ENCODE measurements at regions not wholly inside any gene's neighbourhood (a gene's known extent, or its start where the extent isn't known, plus 50 kb on each side); places are given as distances from the start of the nearest gene placed in this dataset.
A peak's percentile ranks its signal among the peaks of the same experiment; 100 is the strongest.

GRCh38 chr5:119743927-119744326 lies 114.6 kb downstream of the FAM170A start:
- no peaks in the 10 kb centered on the region for H3K27me3 ChIP-seq (ENCODE audit: insufficient read depth, low read length)
- no peak overlapping the region for H3K4me2 ChIP-seq (ENCODE audit: insufficient read depth, low read length)
- no peak overlapping the region for H3K4me3 ChIP-seq (ENCODE audit: insufficient read depth, low read length)
- peak; percentile 47 for TF ChIP-seq CTCF (IDR thresholded peaks at IDR 0.05; ENCODE audit: extremely low read depth, low read depth, low read length)
- no peaks in the 10 kb centered on the region for H3K79me2 ChIP-seq (ENCODE audit: insufficient read depth, low read length)
- H3K4me1 ChIP-seq (ENCODE audit: insufficient read depth, low read length): no peaks in the 10 kb centered on the region
- H3K36me3 ChIP-seq (ENCODE audit: insufficient read depth, low read length): no peaks in the 10 kb centered on the region
- DNase-seq (ENCODE audit: insufficient read length, low spot score, missing footprints): no peak
- H3K9me3 ChIP-seq (ENCODE audit: low read depth, low read length): no peaks in the 10 kb centered on the region
- H2AFZ ChIP-seq (ENCODE audit: low read length): no peak overlapping the region
- no peaks in the 10 kb centered on the region for H4K20me1 ChIP-seq (ENCODE audit: insufficient read depth, low read length)
- no peak overlapping the region for H3K27ac ChIP-seq (ENCODE audit: low read depth, low read length)

- Histone ChIP-seq H2AFZ (ENCODE audit: low read length) (no peak overlapping the region), H3K27me3 (ENCODE audit: insufficient read depth, low read length) (no peaks in the 10 kb centered on the region), H3K9me3 (ENCODE audit: low read depth, low read length) (no peaks in the 10 kb centered on the region)
Measured at GRCh38 chr5:119745976-119746375, 116.6 kb downstream of the FAM170A start.

GRCh38 chr5:119746984-119747383 lies 117.6 kb downstream of the FAM170A start:
- Histone ChIP-seq H3K4me1 (ENCODE audit: insufficient read depth, low read length) (no peaks in the 10 kb centered on the region), H4K20me1 (ENCODE audit: insufficient read depth, low read length) (no peaks in the 10 kb centered on the region), H3K4me3 (ENCODE audit: insufficient read depth, low read length) (no peak overlapping the region), H2AFZ (ENCODE audit: low read length) (no peak overlapping the region), H3K9me3 (ENCODE audit: low read depth, low read length) (no peaks in the 10 kb centered on the region), H3K36me3 (ENCODE audit: insufficient read depth, low read length) (no peaks in the 10 kb centered on the region), H3K79me2 (ENCODE audit: insufficient read depth, low read length) (no peaks in the 10 kb centered on the region), H3K27ac (ENCODE audit: low read depth, low read length) (no peak overlapping the region), H3K27me3 (ENCODE audit: insufficient read depth, low read length) (no peaks in the 10 kb centered on the region), H3K4me2 (ENCODE audit: insufficient read depth, low read length) (no peak overlapping the region)
- TF ChIP-seq CTCF (IDR thresholded peaks at IDR 0.05; ENCODE audit: extremely low read depth, low read depth, low read length): no peak
- DNase-seq (ENCODE audit: insufficient read length, low spot score, missing footprints): no peak

More at GRCh38 chr5:119745976-119746375, 116.6 kb downstream of the FAM170A start:
- no peak for DNase-seq (ENCODE audit: insufficient read length, low spot score, missing footprints)
- no peak overlapping the region for H3K27ac ChIP-seq (ENCODE audit: low read depth, low read length)
- no peaks in the 10 kb centered on the region for H3K4me1 ChIP-seq (ENCODE audit: insufficient read depth, low read length)
- no peak overlapping the region for H3K4me3 ChIP-seq (ENCODE audit: insufficient read depth, low read length)
- H3K79me2 ChIP-seq (ENCODE audit: insufficient read depth, low read length): no peaks in the 10 kb centered on the region
- TF ChIP-seq CTCF (IDR thresholded peaks at IDR 0.05; ENCODE audit: extremely low read depth, low read depth, low read length): no peak
- no peak overlapping the region for H3K4me2 ChIP-seq (ENCODE audit: insufficient read depth, low read length)
- H4K20me1 ChIP-seq (ENCODE audit: insufficient read depth, low read length): no peaks in the 10 kb centered on the region
- H3K36me3 ChIP-seq (ENCODE audit: insufficient read depth, low read length): no peaks in the 10 kb centered on the region

GRCh38 chr5:119750887-119751733 lies 121.8 kb downstream of the FAM170A start:
- no peak overlapping the region for H3K4me3 ChIP-seq (ENCODE audit: insufficient read depth, low read length)
- H3K4me2 ChIP-seq (ENCODE audit: insufficient read depth, low read length): no peak overlapping the region
- H3K4me1 ChIP-seq (ENCODE audit: insufficient read depth, low read length): no peaks in the 10 kb centered on the region
- H3K36me3 ChIP-seq (ENCODE audit: insufficient read depth, low read length): no peaks in the 10 kb centered on the region
- H3K27ac ChIP-seq (ENCODE audit: low read depth, low read length): no peak overlapping the region
- H3K79me2 ChIP-seq (ENCODE audit: insufficient read depth, low read length): no peaks in the 10 kb centered on the region
- TF ChIP-seq CTCF (IDR thresholded peaks at IDR 0.05; ENCODE audit: extremely low read depth, low read depth, low read length): no peak
- DNase-seq (ENCODE audit: insufficient read length, low spot score, missing footprints): no peak
- H3K9me3 ChIP-seq (ENCODE audit: low read depth, low read length): no peaks in the 10 kb centered on the region
- H4K20me1 ChIP-seq (ENCODE audit: insufficient read depth, low read length): no peaks in the 10 kb centered on the region
- no peaks in the 10 kb centered on the region for H3K27me3 ChIP-seq (ENCODE audit: insufficient read depth, low read length)
- H2AFZ ChIP-seq (ENCODE audit: low read length): no peak overlapping the region
